NCI-H748 (cell line): ENCODE measurements at regions not wholly inside any gene's neighbourhood (a gene's known extent, or its start where the extent isn't known, plus 50 kb on each side); places are given as distances from the start of the nearest gene placed in this dataset.

Experiments
- DNase-seq: peaks from one replicate; lab custom pipeline; 2025; ENCODE audit not compliant: unreplicated experiment; lab: John Stamatoyannopoulos, UW

- DNase-seq: no peak
Observed at GRCh38 chr5:77569409-77569808, 69.1 kb downstream of the OTP start.

GRCh38 chr5:77568555-77568954 lies 70.0 kb downstream of the OTP start:
- DNase-seq: no peak

- no peak for DNase-seq
Observed at GRCh38 chr5:77568082-77568481, 70.4 kb downstream of the OTP start.

GRCh38 chr5:77563475-77563874 lies 71.4 kb upstream of the WDR41 start:
- peak; percentile 90 for DNase-seq

DNA sequence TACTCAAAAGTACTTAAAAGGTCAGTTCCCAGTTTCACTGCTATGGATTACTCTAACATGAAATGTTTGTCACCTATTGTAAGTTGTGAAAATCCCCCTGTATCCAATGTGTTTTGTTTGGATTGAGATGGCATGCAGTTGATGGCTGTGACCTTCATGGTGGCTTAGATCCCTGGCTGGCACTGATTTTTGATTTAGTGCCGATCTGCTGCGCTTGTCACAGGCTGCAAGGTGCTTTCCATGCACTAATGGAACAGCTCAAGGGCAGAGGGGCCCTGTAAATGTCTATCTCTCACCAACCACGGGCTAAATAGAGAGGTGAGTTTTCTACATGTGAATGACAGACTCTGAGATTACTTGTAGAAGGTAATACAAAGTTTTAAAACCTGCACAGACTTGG lies 69.8 kb upstream of the WDR41 start:
- no peak for DNase-seq

DNA sequence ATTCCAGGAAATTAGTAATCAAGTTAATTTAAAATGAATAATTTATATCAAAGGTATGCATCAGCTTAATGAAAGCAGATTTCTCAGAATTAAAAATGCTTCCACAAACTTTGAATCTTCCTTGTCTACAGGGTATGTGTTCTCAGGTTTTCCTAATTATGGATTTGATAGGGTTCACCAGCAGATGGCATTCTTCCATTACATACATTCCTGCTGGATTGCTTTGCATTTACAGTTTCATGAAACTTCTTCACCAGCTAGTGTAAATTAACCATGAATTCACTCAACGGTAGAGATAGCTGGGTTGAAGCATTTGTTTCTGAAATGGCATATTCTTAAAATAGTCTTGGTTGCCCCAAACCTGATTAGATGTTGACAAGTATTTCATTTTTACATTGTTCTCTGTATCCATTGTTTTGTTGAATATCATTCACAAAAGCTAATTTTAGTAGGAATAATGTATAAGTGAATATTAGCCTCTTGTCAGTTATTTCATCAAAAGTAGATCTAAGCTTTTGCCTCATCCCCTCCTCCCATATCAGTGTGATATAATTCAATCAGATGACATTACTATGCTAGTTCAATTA lies 68.7 kb upstream of the WDR41 start:
- peak; percentile 70 for DNase-seq

DNA sequence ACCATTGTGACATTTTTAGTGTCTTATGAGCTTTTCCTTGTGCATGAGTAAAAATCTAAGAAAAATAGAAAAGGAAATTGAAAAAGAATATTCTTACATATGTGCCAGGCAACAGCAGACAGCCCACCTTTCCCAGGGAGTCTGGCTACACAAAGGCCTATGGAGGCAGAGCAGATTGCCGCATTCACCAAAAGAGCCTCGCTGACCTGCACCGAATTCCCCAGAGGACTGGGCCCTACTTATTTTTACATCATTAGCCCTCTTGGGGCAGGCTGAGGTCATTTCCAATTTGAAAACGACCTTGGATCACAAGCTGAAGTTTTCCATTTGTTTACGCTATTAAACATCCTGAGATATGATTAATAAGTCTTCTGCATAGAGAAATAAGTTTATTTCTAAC lies 66.2 kb upstream of the WDR41 start:
- no peak for DNase-seq

- DNase-seq: no peak
Observed at GRCh38 chr5:77550406-77550805, 58.3 kb upstream of the WDR41 start.

DNA sequence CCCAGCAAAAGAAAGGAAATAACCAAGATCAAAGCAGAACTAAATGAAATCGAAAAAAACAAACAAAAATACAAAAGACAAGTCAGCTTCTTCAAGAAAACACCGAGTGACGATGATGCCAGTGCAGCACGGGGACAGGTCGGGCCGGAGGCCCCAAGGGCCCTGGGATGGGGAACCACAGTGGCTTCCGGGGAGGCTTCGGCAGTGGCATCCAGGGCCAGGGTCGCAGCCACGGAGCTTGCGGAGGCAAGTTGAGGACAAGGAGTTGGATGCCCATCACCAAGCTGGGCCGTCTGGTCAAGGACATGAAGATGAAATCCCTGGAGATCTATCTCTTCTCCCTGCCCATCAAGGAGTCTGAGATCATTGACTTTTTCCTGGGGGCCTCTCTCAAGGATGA lies 53.2 kb upstream of the WDR41 start:
- no peak for DNase-seq
